K562 (cell line): ENCODE measurements at regions not wholly inside any gene's neighbourhood (a gene's known extent, or its start where the extent isn't known, plus 50 kb on each side); places are given as distances from the start of the nearest gene placed in this dataset.

ENCODE experiments used
- NCOA1 ChIP-seq: fragments of 450-650 bp; IDR thresholded peaks from 2 replicates; pipeline ENCODE4 v1.6.1; 2016; ENCODE audit warnings: low read depth
- POLR2AphosphoS5 ChIP-seq: IDR thresholded peaks from 2 replicates; pipeline ENCODE4 v1.6.1; 2011; ENCODE audit warnings: mild to moderate bottlenecking, low read depth, low read length, moderate library complexity; ENCODE audit not compliant: control insufficient read depth, insufficient read depth
- POU5F1 ChIP-seq: fragments of 150-350 bp; IDR thresholded peaks from 2 replicates; pipeline ENCODE4 v1.6.1; 2014; ENCODE audit warnings: borderline replicate concordance, low read length, low read depth, mild to moderate bottlenecking; ENCODE audit not compliant: partially characterized antibody
- PYGO2 ChIP-seq: fragments of 450-650 bp; IDR thresholded peaks from 2 replicates; pipeline ENCODE4 v1.6.1; 2016; ENCODE audit warnings: mild to moderate bottlenecking, missing genetic modification characterization, moderate library complexity, missing compliant biosample characterization
- RREB1 ChIP-seq: fragments of 250-450 bp; sonication (Bioruptor Pico); IDR thresholded peaks from 2 replicates; pipeline ENCODE4 v1.4.0; 2020
- TF ChIP-seq, protein P1 (sequence below): sonication (generic); formaldehyde crosslinking; IDR thresholded peaks from 2 replicates; pipeline ENCODE4 v1.8.0; 2022; ENCODE audit warnings: missing genetic modification reagents, mild to moderate bottlenecking, borderline replicate concordance

DNA sequence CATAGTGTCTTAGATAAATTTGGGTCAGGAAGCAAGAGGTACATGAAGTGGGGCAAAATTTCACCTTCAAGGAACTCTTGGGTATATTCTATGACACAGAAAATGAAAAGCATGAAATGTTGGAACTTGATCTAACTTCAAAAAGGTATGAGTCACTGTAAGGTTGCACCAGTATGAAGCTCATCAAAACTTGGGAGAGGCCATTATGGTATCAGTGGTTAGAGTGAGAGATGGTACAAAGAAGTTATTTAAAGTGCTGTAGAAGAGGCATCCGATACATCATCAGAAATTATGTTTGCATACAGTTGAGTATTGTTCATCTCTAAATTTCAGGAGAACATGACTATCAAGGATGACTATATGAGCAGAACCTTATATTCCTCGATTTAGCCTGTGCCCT lies 302.9 kb upstream of the SUCLG2 start (continued):
- TF ChIP-seq POU5F1 (no peak), RREB1 (CRISPR knock-in tag) (no peak), NCOA1 (no peak), PYGO2 (tag) (no peak), POLR2AphosphoS5 (no peak)
- TF ChIP-seq, protein P1, sequence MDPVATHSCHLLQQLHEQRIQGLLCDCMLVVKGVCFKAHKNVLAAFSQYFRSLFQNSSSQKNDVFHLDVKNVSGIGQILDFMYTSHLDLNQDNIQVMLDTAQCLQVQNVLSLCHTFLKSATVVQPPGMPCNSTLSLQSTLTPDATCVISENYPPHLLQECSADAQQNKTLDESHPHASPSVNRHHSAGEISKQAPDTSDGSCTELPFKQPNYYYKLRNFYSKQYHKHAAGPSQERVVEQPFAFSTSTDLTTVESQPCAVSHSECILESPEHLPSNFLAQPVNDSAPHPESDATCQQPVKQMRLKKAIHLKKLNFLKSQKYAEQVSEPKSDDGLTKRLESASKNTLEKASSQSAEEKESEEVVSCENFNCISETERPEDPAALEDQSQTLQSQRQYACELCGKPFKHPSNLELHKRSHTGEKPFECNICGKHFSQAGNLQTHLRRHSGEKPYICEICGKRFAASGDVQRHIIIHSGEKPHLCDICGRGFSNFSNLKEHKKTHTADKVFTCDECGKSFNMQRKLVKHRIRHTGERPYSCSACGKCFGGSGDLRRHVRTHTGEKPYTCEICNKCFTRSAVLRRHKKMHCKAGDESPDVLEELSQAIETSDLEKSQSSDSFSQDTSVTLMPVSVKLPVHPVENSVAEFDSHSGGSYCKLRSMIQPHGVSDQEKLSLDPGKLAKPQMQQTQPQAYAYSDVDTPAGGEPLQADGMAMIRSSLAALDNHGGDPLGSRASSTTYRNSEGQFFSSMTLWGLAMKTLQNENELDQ (CRISPR knock-in tag): no peak
- TF ChIP-seq, all 486 proteins: peak for 0
